GM19351 (cell line): ENCODE measurements at regions not wholly inside any gene's neighbourhood (a gene's known extent, or its start where the extent isn't known, plus 50 kb on each side); places are given as distances from the start of the nearest gene placed in this dataset.
"Not testable (repeated sequence)": the region's sequence is repeated elsewhere in the genome, so short reads cannot be mapped to it uniquely, and the experiment has no call there.

Experiments
- ATAC-seq: cut with Tn5 transposase; IDR thresholded peaks from one replicate; pipeline ENCODE4 v1.9.1; 2021; ENCODE audit warnings: mild to moderate bottlenecking, moderate library complexity; ENCODE audit not compliant: unreplicated experiment

DNA sequence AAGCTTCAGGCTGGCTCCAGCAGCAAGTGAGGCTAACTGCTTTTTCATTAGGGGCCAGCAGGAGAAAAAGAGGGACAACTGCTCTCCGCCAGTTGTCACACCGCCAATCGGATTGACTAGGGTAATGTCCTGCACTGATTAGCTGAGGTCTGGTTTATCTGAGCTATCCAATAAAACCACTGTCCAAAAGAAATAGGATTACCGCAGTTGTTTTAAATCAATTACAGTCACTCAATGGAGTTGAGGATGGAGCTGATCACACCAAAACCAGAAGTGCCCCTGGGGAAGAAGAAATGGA is 351.4 kb upstream of the NPVF start:
- no peak for ATAC-seq

DNA sequence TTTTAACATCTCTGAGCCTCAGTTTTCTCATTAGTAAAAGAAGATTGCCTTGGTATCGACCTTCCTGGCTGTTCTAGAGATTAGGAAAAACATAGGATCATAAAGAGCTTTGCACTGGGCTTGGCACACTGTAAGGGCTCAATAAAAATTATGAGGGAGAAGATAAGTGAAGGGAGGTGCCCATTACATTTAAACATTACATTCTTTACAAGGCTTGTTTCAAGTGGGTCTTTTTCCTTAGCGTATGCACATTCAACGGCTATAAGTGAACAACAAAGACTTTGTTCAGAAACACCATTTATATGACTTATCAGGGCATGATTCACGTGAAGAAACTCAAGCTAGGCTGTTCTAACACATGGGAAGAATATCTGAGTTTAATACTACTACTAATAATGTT is 351.9 kb upstream of the NPVF start:
- ATAC-seq, result no peak

DNA sequence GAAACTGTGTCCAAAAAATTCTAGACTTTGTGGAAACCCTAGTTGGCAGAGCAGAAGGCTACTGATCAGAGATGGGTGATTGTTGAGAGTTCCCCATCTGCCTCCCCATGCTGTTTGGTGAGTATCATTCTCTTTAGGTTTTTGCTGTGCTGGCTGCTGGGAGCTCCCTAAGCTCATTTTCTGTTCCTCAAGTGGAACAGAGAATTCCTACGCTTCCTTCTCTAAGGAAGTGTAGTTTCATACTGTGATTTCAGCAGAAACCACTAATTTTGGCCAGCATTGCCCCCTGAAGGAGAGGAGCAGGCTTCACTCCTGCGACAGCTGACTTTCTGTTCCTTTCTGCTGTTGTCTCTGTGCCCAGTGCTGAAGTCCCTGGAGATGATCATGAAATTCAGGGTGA is 355.3 kb upstream of the NPVF start:
- no peak for ATAC-seq

DNA sequence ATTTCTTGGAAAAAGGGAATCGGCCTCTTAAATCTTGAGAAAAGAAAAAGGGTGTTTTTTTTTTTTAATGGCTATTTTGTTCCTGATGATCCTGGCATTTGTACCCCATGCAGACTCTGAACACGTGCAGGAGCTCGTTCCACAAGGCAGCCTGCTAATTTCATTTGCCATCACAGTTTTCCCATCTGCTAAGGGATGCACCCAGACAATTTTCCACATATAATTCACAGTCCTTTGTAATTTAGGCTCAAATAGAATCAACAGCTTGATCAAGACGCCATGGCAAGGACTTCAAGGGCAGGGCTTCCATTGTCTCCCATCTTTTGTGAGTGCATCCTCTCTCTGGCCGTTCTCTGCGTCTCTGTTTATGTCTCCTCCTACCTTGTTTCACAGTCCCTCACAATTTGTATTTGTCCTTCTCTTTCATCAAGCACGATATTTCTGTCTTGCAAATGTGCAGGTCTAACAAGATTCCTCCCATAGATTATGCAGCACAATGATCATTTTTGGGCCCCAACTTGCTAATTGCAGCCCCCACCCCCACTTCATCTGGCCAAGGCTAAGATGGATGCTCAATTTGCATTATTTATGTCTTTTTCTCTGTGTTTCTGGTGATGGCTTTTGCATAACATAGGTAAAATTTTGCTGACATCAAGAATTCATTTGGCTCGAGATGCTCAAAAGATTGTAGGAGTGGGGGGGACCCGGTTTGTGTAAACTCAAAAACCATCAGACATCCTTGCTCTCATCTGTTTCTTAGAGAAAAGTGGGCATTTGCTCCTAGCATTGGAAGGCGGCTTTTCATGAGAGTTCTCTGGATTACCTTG is 356.0 kb upstream of the NPVF start:
- no peak for ATAC-seq

DNA sequence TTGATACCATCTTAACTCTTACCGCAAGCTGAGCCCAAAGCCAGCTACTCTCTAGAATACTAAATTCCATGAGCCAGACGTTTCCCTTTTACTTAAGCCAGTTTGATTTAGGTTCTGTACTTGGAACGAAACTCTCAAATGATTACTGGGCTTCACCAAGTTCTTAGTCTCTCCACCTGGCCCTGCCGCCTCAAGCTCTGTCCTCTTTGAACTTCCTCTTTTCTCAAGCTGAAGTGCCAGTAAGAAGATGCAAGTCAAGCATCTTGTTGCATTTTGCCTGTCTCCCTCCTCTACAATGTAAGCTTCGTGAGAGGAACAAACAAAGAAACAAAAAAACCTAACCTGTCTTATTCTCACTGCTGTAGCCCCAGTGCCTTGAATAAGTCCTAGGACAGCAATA is 358.2 kb upstream of the NPVF start:
- no peak for ATAC-seq

DNA sequence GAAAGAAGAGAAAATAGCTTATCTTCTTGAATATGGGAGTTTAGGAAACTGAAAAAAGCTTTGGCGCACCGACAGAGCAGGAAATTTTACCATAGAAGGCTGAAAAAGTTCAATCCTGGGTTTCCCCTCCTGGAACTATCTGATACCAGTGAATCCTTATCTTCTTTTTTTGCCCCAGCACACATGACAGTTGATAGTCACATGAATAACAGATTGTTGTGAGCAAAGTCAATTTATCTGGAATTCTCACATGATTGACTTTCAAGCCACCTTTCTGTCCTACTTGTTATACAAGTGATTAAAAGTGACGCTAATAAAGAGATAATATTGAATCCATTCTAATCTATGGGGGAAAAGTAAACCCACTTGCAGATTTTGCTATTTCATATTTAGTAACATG is 365.8 kb upstream of the NPVF start:
- ATAC-seq, result no peak

DNA sequence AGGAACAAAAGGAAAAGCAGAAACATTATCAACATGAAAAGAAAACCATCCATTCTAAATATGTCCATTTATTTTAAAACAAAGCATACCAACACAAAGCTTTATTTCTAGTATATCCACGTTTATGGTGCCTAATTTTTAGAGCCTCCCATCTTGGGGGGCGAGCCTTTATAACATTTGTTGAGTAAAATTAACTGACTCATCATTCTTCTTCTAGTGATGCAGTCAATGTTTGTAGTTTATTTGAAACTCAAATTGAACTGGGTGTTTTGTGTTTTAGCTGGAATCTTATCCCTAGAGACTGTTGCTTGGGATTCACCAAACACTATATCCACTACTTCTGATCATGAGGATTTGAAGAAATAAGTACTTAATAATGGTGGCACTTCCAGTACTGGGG is 366.4 kb upstream of the NPVF start:
- no peak for ATAC-seq

DNA sequence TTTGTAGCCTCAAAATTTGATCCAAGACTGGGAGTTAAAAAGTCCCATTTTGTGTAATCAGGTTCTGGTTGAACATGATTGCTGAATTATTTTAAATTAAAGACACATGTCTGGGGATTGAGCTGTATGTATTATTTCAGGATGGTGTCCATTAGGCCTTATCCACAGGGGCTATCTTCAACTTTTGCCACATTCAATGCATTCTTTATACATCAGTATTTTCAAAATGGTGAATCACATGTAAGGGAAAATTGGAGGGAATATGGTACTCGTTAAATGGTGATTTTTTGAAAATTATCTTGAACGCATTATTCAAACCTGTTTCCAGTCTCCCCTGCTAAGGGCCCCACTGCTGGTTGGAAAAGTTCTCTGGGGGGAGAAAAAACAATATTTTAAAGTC is 367.7 kb upstream of the NPVF start:
- ATAC-seq, result no peak

DNA sequence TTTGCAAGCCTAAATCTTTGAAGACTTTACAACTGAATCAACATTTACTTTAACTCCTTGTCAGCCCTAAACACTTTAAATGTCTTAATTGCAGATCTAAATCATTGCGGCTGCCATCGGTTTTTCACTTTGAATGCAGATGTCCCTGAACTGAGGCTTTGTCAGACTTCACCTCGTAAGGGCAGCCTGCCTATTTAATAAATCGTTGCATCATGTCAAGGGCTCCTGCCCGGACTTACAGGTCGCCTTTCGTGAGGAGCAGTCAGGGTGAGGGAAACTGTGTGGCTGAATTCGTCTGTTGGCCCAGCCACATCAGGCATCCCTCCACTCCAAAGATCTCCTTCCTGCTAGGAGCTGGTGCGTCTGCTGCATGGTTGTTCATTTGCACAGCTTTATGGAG is 368.2 kb upstream of the NPVF start:
- ATAC-seq, result no peak

DNA sequence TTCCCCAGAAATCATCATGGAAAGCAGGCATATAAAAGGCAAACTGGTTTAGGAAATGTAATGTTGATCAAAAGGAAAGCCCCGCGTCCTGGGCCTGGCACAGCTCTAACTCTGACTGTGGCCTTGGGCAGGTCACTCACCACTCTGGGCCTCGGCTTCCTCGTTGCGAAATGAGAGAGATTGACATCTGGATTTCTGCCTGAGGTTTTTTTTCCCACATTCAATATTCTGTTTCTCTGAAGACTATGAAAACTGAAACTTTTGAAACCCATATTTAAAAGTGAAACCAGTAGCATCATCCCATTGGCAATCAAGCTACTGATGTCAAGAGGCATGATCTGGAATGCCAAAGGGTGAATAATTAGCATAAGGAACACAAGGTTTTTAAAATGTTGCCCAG is 369.7 kb upstream of the NPVF start:
- ATAC-seq, result no peak

DNA sequence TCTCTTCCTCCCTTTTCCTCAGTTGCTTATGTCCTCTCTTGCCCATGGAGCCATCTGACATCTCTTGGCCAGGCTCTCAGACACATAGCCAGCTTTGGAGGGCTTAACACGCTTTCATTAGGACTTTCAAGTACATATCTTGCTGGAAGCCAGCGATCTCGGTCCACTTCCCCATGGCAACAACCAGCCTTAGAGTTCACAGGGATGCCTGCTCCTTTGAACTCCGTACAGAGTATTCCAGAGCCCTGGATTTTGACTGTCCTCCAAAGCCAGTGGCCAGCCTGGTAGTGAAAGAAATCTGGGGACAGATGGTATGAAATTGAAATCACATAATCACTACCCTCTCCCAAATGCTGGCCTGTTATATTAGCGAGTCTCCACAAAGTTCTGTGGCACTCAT is 370.5 kb upstream of the NPVF start:
- no peak for ATAC-seq

DNA sequence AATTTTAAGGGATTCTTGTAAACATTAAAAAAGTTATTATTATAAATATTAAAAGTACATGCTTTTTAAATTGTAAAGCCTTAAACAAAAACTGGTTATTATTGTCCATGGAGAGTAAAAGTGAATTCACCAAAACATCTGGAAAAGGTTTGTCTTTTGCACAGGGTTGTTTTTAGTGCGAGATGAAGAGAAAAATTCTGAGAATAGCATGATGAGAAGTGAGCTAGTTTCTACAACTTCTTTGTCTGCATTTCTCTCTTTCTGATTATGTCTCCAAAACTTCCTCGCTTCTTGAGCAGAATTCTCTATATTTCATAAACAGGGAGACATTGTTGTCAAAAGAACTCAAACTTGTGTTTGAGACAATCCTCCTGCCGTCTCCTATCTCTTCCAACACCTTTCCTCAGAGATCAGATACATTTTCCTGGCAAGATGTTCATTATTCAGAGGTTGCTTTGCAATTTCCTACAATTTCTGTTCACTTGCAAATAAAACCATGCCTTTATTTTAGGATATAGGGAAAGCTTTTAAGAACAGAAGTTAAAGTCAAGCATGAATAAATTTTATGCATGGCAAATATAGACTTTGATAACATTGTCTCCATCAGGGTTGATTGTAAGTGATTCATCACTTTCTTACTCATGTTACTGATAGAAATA is 372.1 kb upstream of the NPVF start:
- ATAC-seq, result no peak

DNA sequence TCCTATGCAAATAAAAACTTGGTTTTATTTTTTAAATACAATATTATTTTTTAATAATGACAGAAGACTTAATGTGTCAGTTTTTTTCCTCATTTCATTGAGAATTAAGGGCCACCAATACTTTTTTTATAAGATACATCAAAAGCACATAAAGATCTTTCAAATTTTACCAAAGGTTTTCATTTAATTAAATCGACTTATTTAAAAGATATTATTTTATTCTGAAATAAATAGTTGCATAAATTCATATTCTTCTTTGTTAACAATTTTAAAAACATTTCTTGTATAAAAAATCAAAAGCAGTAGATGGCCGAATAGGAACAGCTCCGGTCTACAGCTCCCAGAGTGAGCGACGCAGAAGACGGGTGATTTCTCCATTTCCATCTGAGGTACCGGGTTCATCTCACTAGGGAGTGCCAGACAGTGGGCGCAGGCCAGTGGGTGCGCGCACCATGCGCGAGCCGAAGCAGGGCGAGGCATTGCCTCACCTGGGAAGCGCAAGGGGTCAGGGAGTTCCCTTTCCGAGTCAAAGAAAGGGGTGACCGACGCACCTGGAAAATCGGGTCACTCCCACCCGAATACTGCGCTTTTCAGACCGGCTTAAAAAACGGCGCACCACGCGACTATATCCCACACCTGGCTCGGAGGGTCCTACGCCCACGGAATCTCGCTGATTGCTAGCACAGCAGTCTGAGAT is 374.6 kb upstream of the NPVF start:
- not testable (repeated sequence) for ATAC-seq

DNA sequence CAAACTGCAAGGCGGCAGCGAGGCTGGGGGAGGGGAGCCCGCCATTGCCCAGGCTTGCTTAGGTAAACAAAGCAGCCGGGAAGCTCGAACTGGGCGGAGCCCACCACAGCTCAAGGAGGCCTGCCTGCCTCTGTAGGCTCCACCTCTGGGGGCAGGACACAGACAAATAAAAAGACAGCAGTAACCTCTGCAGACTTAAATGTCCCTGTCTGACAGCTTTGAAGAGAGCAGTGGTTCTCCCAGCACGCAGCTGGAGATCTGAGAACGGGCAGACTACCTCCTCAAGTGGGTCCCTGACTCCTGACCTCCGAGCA is 375.1 kb upstream of the NPVF start:
- not testable (repeated sequence) for ATAC-seq

DNA sequence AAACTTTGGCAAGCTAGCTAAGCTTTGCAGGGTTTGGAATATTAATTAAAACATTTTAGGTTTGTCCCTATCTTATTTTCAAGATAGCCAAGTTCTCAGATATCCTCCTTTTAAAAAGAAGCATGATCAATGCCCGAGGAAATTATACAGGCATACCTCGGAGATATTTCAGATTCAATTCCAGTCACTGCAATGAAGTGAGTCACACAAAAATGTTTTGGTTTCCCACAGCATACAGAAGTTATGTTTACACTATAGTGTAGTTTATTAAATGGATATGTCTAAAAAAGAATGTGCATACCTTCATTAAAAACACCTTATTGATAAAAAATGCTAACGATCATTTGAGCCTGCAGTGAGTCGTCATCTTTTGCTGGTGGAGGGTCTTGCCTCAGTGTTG is 382.9 kb upstream of the NPVF start:
- ATAC-seq, result no peak

DNA sequence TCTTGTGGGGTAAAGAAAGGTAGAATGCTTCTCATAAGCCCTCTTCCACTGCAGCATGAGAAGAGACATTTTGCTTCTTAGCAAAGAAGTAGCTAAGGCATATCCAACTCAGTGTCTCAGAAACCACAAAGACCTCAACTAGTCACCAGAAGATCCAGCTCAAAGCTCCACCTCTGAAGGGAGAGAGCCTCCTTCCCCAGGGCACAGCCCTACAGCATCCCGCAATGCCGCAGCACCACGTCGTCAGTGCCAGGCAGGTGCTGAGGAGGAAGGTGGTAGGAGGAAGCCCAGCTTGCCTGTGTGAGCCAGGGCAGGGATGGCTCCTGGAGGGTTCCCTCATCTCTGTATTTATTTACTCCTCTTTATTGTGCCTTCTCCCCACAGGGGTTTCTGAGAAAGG is 385.6 kb upstream of the NPVF start:
- no peak for ATAC-seq

DNA sequence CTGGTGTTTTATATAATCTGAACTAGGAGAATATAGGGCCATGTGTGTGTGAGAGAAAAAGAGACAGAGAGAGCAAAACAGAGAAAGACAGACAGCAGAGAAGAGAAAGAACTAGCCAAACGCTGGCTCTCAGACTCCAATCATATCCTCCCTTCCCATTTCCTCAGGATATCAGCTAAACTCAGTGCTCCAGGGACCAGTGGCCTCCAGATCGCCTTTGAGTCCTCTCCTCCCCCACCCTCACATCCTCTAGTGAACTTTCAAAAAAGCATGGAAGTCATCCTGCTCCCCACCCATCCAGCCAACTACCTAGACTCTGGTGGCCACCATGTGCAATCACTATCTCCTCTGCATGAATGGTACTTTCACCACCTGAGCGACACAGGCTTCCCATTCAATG is 386.1 kb upstream of the NPVF start:
- ATAC-seq, result no peak

DNA sequence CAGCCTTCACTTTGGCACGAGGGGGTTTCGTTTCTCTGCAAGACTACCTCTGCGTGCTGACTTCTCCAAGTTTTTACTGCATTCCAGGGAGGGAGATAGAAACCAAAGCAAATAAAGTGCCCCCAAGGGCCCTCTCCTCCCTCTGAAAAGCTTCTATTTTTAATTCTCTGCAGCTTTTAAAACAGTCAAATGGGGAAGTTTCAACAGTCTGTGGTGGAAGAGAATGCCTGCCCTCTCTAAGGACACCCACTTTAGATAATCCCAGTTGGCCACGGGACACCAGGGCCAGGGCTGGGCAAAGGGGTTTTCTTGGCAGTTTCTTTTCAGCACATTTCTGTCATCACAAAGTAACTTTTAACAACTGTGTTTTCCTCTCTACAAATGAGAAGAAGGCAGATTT is 386.7 kb upstream of the NPVF start:
- no peak for ATAC-seq

DNA sequence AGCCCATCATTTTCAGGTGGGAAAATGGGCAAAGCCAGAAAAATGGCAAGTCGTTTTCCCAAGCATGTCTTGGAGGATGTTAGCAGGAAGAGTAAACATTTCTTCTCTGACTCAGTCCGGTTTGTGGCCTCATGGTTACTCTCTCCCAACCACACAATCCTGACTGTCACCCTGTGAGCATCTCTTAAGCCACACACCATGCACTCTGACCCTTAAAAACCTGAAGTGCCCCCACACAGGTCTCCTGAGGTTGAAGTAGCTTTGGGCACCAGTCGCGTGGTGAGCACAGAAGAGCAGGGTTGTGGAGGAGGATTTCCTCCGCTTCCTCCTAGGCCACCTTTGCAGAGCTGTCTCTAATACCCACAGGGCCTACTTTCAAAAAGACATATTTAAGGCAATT is 387.3 kb upstream of the NPVF start:
- ATAC-seq, result no peak

DNA sequence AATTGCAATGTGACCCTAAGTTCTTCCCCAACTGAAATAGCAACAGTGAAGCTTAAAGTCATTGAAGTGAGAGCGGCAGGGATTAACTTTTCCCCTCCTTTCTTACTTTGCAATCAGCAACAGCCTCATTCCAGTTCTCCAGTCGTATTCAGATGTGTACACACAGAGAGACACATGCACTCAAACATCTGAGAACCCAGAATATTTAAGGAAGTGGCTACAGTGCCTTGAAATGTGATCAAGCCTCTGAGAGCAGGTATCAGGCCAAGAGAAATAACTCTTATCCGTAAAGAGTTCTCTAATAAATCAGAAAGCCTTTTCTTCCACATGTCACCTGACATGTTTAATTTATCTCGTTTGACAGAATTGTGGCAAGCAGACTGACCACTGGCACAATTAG is 388.9 kb upstream of the NPVF start:
- ATAC-seq, result no peak

DNA sequence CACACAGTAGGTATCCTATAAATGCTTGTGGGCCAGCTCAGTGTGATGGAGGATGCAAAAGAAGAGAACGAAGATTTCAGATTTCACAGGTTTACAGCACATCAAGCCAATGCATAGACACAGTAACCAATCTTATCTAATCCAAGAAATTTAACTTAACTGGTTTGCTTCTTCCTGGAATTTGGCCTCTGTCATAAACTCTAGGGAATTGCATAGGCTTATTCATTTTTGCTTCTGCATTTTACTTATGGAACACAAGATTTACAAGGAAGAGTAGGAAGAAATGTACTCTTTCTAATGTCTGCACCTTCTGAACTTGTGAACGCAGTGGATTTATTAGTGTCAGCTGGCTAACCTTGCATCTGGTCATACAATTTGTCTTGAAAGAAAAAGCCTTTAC is 389.4 kb upstream of the NPVF start:
- no peak for ATAC-seq

DNA sequence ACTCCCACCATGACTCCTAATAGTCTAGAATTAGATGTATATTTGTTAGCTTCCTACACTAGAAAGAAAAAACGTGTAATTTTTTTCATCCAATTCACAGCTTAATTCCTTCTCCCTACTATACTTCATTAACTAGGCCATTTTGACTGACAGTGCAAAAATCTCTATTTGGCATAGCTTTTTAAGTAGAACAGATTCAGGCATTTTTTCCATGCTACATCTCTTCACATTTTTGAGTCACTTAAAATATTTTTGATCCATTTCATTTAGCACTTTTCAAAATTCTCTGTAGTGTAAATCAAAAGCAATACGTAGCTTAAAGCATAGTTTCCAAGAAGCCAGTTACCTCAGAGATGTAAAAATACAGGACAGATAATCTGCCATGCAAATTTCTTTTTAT is 391.1 kb upstream of the NPVF start:
- ATAC-seq, result no peak
